GM21717 (cell line): ENCODE measurements at regions not wholly inside any gene's neighbourhood (a gene's known extent, or its start where the extent isn't known, plus 50 kb on each side); places are given as distances from the start of the nearest gene placed in this dataset.
A peak's percentile ranks its signal among the peaks of the same experiment; 100 is the strongest.

Experiments used
- ATAC-seq: cut with Tn5 transposase; IDR thresholded peaks from one replicate; pipeline ENCODE4 v1.9.1; 2021; ENCODE audit warnings: mild to moderate bottlenecking, moderate library complexity; ENCODE audit not compliant: unreplicated experiment

DNA sequence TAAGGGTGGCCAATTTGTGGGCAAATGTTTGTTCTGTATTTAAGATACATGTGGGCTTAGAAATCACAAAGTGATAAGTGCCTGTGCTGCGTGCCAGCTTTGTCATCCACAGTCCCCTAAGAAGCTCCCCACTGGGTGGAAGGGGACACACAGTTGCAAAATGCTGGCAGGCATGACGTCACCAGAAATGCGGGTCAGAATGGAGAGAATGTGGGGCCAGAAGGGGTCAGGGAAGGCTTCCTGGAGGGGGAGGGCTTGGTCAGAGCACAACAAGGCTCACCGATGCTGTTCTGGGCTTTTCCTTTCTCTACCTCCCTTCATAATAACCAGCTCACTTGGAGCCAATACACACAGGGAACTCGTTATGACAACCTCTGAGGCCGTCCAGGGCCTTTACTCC, 207.3 kb downstream of the URI1 start:
- no peak for ATAC-seq

DNA sequence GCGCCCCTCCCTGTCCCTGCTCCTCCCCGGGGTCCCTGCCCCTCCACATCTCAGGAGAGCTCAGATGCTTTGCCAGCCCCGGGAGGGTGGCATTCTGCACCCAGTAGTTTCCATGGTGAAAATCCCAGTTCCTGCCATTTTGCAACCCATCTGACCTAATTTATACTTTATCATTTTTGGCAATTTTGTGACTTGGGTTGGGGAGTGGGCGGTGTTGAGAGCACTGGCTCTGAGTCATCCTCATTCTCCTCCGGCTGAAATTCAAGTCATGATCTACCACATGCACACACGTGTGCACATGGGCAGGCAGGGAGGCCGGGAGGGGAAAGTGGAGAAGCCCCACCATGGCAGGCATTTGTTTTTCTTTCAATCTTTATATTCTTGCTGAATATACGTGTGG, 208.6 kb downstream of the URI1 start:
- no peak for ATAC-seq

DNA sequence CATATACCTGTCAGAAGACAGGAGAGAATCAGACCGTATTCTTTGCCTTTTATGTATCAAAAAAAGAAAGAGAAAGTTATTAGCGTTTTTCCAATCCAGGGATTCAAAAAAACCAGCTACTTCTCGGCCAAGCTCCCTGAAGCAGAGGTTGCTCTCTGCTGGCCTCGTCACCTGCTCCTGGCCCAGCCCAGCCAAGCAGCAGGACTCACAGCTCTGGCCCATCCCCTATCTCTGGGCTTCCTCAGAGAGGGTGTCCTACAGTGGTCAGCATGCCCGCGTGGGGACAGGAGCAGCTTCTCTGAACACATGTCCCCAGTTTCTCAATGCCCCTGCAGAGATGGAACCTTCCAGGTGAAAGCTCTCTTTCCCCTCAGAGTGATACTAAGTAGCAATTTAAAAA, 209.0 kb downstream of the URI1 start:
- no peak for ATAC-seq

DNA sequence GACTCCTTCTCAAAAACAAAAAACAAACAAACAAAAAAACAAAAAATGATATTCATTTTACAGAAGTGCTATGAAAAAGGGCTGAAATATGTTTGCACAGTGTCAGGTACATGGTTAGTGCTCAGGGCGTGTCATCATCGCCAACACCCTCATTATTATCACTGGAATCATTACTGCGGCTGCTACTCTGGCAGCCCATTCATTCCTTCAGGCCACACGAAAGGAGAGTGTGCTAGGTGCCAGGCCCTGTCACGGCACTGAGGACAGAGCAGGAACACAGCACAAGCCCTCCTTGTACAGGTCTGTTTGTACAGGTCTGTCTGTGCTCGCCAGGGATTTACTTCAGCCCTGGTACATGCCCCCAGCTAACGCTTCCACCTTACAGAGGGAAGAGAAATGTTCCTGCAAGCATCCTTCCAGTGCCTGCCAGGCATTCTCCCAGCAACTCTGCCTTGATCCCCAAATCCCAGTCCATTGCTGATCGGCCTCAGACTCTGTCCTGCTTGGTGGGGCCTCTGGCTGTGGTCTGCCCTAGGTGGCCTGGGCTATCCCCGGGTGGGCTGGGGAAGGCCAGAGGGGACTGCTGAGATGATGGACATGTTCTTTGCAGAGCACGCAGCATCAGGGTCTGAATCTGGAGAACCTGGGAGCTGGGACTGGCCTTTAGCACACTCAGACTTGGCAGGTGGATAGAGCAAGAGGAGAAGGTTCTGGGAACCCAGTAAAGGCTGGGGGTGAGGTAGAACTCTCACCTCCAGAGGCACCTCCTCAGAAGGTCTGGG, 210.7 kb downstream of the URI1 start:
- no peak for ATAC-seq

DNA sequence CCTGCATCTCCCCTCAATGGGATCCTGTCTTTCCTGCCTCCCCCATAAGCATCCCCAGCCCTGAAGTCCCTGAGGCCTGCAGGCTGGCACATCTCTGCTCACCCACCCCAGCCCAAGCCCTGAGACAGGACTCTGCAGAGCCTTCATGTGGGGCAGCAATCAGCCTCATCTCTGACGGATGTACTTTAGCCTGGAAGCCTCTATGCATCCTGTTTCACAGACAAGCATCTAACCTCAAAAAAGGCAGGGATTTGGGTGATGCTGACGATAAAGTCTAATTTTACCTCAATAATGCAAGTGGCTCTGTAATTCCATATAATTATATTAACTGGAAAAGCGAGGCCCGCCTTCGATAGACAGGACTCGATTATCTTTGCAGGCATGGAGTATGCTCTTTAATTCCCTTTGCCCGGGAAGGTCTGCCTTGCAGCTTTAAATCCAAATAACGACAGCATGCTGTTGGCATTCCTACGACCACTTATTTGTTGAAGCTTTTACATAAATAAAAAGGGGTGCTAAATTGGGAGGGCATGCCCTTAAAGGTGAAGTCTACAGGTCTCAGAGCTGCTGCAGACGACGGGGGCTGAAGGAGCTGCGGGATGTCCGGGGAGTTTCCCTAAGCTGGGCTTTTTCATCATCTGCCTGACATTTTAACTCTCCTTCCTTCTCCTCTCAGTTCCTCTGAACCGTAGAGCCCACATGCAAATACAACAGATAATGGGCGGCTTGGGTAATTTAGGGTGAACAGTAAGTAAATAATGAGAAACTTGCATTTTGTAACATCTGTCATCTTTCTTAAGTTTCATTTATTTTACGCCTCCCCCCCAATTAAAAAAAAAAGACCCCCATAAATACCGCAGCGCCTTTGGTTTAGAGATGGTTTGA, 211.5 kb downstream of the URI1 start:
- peak; percentile 79 for ATAC-seq

DNA sequence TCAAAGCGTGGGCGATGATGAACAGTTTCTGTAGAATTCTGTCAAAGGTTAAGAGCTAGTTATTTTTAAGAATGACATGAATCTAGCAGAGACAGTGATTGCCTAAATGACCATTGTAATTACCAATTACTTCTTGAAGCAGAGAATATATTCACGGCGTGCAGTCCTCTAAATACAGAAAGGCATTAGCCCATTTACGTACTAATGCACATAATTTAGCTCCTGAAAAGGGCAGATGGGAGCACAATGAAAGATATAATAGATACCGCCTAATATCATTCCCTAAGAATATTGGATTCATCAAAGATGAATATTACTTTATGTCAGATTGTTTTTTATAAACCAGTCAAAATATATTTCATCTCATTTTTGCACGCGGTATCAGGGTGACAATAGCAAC, 212.4 kb downstream of the URI1 start:
- ATAC-seq: no peak

DNA sequence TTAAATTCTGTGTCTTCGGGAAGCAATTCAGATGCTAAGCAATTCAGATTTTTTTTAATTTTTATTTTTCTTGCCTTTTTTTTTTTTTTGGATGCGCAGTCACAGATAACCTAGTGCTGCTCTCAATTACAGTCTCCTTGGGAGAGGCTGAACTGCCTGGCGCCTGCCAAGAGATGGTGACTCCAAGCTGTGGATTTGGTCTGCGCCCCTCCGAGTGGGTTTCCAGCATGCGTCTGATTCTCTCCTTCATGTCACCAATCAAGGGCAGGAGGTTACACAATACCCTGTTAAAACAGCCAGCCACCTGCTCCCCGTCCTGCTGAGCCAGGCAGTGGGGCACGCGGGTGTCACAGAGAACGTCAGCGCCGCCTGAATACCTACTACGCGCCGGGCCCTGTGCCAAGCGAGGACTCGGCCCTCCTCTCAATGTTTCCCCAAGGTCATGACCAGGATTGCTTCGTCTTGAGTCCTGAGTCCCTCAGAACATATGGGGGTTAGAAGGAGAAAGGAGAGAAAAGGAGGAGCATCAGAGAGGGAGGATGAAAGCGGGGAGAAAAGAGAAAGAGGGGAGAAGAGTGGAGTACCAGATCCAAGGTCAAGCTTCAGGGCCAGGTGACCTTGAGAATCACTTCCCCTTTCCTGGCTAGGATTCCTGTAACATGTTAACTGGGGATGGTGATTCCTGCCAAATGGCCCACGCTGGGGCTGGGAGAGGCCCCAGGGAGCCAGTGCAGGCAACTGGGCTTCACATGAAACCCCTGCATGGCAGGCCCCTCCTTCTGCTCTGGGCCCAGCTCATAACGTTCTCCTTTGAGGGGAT, 213.6 kb downstream of the URI1 start:
- ATAC-seq: no peak

DNA sequence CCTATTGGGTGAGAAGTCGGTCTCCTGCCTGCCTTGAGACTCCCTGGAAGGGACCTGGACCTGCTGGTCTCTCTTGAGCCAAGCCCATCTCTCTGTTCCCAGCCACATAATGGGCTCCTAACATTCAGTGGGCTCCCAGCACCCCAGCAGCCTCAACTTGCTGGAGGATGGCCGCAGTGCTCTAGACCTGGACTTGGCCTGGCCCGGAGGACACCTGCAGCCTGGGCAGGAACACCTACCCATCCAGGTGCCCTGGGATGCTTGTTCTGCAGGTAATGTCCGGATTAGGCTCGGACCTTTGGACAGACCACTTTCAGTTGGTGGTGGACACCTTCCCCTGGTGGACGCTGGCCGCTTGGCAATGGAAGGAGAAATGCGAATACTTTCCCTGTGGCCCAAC, 214.6 kb downstream of the URI1 start:
- ATAC-seq: no peak

DNA sequence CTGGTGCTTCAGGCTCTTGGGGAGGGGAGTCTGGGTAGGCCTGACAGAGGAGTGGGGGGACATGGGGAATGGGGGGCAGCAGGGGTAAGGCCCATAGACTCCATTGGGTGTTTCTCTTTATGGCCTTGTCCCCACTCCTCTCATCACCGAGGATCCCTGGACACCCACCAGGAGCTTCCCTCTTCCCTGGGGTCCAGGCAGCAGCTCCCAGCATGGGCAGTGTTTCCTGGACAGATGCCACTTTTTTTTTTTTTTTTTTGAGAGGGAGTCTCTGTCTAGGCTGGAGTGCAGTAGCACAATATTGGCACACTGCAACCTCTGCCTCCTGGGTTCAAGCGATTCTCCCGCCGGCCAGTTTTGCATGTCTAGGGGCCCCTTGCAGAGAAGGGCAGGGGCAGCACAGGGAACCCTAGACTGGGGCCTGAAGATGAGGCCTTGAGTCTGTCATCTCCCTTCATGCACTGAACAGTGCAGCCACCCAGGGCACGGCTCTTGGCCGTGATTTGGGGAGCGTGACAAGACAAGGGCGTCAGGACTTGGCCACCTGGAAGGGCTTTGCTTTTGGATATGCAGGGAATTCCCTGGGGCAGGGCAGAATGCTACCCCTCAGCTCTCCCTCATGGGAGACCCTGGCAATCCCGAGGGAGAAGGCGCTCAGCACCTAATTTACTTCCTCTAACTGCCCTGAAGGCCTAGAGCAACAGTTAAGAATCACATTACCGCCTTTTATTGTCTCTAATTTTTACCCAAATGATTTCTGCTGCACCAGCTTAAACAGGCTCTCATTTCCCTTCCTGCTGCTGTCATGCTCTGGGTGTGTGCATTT, 213.9 kb upstream of the ZNF536 start:
- ATAC-seq: no peak

DNA sequence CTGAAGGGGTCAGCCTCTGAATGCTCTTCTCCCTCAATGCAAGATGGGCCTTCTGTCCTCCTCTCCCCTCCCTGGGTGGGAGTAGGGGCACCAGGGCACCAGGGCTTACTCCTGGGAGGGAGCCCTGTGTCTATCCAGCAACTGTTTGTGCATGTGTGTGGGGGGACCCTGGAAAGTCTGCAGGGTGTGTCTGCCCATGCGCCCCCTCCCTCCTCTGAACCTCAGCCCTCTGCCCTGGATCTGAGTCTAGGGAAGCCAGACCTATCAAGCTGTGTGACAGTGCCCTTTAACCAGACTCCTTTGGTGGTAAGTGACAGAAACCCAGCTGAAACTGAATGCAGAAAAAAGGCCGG, 213.3 kb upstream of the ZNF536 start:
- ATAC-seq: no peak

DNA sequence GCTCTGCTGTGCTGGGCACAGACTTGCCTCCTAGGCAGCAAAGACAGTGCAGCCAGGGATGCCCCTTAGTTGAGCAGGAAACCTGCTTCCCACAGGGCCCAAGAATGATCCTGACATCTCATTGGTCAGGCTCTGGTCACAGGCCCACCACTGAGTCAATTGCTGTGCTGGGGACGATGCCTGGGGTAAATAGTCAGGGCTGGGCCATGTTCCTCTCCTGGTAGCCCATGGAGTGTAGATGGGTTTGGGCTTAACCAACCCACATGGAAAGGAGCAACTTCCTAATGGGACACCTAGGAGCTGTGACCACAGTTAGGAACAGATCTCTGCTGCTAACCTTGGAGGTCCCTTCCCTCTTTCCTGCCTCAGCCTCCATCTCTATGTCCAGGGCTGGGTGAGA, 212.5 kb upstream of the ZNF536 start:
- no peak for ATAC-seq

DNA sequence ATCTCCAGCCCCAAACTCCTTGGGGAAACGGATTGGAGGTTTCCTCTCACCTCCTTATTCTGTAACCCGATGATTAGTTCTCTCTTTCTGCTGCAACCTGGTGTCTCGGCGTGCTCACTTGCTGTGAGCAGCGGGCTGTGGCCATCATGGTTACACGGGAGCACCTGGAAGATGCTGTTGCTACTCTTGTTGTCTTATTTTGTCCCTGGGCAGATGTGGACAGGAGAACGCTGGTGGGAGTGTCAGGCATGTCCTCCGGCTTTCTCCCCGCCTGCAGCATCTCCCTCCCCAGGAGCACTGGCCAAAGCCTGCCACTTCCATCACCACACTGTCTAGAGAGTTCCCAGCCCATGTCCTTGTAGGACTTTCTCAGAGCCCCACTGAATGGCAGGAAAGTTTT, 211.8 kb upstream of the ZNF536 start:
- ATAC-seq: no peak

DNA sequence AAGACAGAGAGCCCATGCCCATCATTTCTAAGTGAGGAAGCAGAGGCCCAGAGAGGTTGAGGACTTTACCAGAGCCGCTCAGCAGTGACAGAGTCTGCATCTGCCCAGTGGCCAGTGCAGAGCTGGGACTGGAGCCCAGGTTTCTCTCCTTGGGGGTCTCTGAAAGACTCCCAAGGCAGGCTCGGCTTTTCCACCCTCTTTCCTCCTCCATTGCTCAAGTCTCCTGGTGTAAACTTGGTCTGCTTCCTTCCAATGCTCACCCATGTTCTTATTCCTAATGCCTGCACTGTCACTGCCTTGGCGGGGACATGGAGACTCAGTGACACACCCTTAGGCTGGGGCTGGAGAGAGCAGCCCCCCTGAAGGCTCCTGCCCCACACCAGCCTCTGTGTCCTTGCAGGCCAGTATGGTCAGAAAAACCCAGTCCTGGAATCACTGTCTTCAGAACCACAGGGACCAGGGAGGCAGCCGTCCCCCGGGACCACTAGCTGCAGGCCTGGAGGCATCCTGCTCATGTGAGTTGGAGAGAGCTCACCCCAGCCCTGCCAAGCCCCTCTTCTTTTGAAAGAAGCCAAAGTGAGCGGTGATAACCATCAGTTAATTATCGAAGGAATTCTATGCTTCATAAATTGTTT, 211.0 kb upstream of the ZNF536 start:
- ATAC-seq: no peak

DNA sequence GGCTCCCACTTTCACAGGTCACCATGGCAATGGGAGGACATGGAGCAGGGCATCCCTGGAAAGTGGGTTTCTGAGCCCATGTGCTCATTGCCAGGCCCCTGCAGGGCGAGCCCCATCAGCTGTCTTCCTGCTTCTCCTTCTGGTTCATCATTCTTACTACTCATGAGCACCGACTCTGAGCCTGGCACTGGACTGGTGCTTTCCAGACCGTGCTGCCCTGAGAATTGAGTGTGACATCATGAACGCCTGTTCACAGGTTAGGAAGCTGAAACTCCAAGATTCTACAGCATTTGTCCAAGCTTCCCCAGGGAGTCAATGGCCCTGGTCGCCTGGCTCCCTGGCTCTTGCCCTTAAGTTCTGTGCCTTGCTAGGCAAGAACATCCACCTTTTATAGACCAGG, 210.4 kb upstream of the ZNF536 start:
- ATAC-seq: no peak

DNA sequence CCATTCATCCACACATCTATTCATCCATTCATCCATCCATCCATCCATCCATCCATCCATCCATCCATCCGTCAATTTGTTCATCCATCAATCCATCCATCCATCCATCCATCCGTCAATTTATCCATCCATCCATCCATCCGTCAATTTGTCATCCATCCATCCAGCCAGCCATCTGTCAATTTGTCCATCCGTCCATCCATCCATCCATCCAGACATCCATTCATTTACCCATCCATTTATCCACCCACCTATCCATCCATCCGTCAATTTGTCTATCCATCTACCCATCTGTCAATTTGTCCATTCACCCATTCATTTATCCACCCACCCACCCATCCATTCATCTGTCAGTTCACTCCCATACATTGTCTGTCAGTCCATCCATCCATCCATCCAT, 209.5 kb upstream of the ZNF536 start:
- no peak for ATAC-seq

DNA sequence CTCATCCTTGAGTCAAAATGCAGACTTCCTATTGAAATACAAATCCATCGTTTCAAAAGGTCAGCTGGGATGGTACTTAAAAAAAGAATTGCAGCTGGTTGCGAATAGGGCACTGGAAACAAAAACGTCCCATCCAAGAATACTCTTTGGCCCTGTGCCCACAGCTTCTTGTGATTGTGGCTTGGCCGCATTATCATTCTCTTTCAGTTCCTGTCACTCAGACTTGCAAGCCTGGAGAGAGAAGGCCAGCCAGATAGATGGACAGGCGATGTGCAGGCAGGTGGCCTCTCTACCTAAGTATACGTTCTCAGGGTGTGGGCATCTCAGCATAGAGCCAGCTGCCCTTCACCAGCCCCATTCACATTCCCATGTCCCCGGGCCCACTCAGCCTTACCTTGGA, 208.5 kb upstream of the ZNF536 start:
- no peak for ATAC-seq

DNA sequence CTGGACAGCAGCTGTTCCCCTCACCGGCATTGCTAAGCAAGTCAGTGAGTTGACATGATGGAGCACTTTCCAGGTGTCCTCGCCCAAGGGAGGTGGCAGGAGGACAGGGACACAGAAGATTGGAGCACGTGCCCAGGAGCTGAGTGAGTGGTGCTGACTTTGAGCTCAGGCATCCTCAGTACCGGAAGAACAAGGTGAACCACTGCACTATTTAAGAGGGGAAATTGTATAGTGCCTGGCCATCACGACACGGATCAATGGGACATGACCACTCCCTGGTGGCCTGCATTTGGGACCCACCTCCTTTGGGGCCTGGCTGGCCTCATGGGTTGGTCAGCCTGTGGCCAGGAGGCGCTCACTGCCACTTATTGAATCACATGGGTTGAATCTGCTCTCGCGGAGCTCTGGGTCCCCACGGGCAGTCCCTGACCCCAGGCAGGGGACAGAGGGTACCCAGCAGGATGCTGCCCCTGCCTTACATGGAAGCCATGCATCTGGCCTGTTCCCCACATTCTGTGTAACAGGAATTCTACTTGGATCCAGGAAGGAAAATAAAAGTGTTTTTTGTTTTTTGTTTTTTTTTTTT, 206.9 kb upstream of the ZNF536 start:
- no peak for ATAC-seq

DNA sequence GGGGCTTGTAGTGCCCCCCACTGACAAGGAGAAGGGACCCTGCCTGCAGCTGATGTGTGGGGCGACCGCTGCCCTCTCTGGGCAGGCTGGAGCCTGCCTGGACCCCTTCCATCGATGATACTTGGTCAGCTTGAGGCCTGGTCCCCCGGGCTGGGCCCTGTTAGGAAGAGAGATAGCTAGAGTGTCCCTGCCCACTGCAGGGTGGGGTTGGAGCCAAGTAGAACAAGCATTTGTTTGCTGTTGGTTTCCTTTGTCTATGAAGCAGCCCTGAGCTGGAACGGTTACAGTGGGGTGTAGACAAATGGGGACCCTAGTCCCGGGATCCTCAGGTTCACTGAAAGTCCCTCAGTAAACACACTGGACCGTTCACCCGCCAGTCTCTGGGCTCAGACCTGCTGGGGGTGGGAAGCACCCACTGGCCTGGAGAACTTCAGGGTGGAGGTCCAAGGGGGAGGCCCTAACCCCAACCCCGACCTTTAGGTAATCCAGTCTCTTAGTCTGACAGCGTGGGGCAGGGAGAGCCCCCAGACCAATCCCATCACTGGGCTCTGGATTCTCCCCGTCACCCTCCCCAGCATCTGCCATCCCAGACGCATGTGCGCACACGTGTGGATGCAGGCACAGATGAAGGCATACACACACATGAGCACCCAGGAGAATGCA, 204.8 kb upstream of the ZNF536 start:
- ATAC-seq: no peak

DNA sequence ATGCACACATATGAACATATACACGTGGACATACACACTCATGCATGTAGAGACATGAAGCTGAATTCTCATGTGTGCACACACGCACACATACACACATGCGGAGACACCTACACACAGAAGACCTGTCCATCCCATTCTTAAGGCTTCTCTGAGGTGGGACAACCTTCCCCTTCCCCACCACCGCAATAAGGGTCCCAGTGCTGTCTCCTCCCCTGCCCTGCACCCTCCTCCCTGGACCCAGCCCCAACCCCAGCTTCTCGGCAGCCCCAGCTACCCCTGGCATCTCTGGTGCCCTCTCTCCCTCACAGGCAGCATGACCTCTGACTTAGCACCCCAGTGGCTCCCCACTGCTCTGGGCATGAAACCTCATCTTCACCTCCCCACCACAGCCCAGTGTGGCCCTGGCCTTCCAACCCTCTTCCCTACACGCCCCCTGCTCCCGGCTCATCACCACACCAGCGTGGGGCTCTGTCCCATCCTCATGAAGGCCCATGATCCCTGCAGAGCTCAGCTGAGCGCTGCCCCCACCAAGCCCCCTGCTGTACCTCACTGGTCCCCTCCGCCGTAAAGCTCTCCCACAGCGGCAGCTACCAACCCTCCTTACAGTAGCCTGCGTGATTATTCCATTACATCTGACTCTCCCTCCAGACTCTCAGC, 204.1 kb upstream of the ZNF536 start:
- ATAC-seq: no peak
